HG03095 (cell line): ENCODE measurements at regions not wholly inside any gene's neighbourhood (a gene's known extent, or its start where the extent isn't known, plus 50 kb on each side); places are given as distances from the start of the nearest gene placed in this dataset.

Experiments used
- ATAC-seq: cut with Tn5 transposase; IDR thresholded peaks from one replicate; pipeline ENCODE4 v1.9.1; 2021; ENCODE audit warnings: moderate library complexity; ENCODE audit not compliant: unreplicated experiment

DNA sequence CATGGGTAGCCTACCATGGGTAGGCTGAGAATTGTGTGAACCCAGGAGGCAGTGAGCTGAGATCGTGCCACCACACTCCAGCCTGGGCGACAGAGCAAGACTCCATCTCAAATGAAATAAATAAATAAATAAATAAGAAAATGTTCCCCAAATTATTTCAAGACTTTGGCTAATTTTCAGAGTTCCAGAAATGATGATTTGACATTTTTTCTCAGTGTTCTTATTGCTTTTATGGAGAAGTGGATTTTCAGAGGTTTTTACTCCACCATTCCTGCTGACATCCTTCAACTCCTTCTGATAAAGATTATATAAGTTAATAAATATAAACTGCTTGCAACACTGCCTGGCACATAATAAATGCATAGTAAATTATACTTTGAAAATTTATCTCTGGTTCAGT lies 80.4 kb upstream of the PRKCQ start:
- no peak for ATAC-seq

GRCh38 chr10:6659451-6659850 lies 79.4 kb upstream of the PRKCQ start:
- no peak for ATAC-seq

DNA sequence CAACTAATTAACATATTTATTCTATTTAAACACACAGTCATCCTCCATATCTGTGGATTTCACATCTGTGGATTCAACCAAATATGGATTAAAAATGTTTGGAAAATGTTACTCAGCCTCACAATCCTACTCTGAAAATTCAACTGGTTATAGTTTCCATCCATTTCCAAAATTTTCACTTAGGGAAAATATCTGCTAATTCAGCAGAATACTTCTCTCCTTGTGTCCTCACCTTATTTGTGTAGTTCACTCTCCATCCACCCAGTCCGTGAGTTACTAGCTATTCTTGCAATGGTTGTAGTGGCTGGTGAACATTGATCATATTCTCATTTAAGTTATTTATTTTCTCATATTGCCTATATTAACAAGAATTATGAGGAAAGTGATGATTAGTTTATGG lies 77.6 kb upstream of the PRKCQ start:
- no peak for ATAC-seq

DNA sequence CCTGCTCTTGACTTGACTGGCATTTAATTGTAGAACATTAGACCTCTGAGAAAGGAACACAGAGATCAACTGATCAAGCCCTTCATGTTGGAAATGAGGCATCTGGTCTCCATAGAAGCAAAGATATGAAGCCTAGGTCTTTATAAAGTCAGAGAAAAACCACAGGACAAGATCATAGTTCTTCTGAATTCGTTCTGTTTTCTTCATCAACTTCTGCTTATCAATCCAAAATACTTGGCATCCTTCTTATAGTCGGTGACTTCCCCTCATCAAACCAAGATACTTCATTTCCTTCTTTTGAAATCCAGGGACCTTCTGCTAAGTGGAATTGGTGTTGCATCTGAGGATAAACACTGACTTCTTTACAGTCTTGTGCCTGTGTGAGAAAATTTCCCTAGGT lies 77.1 kb upstream of the PRKCQ start:
- no peak for ATAC-seq

- no peak for ATAC-seq
Observed at GRCh38 chr10:6654571-6654970, 74.5 kb upstream of the PRKCQ start.

GRCh38 chr10:6650586-6650985 lies 70.5 kb upstream of the PRKCQ start:
- ATAC-seq, result no peak

GRCh38 chr10:6649903-6650302 lies 69.8 kb upstream of the PRKCQ start:
- no peak for ATAC-seq

GRCh38 chr10:6648894-6649720 lies 69.0 kb upstream of the PRKCQ start:
- ATAC-seq, result no peak

GRCh38 chr10:6647811-6648526 lies 67.9 kb upstream of the PRKCQ start:
- ATAC-seq, result no peak

- ATAC-seq, result no peak
Observed at GRCh38 chr10:6643962-6644361, 63.9 kb upstream of the PRKCQ start.

DNA sequence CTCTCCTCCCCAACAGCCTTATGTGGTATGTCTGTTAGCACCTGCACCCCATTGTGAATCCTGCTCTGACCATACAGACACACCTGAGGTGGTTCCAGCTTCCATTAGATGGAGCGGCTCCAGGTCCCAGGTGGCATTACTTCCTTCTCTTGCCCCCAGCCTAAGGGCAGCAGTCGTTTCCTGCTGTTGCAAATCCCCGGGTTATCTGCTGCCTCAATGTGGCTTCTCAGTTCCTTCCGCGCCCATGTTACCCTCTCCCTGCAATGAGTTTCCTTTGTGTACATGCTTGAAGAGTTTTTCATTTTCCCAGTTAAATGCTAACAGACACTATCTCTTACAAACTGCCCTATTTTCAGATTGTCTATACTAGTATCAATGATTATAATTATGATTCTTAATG lies 62.8 kb upstream of the PRKCQ start:
- ATAC-seq, result no peak

- no peak for ATAC-seq
Observed at GRCh38 chr10:6640433-6641040, 60.5 kb upstream of the PRKCQ start.

DNA sequence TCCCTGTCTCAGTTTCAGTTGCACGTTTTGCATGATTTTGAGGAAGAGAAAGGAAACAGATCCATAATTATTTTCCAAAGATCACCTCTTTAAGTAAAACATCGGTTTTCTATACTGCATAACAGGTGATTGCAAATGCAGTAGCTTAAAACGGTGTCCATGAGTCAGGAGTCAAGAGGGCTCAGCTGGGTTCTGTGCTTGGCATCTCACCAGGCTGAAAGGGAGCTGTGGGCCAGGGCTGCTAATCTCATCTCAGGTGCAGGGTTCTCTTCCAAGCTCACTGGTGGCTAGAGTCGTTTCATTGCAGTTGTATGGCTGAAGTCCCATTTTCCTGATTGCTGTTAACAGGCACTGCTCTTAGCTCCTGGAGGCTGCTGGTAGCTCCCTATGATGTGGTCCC lies 57.0 kb upstream of the PRKCQ start:
- no peak for ATAC-seq

- no peak for ATAC-seq
Observed at GRCh38 chr10:6635784-6636183, 55.7 kb upstream of the PRKCQ start.
